ENCODE measurements at regions not wholly inside any gene's neighbourhood (a gene's known extent, or its start where the extent isn't known, plus 50 kb on each side); places are given as distances from the start of the nearest gene placed in this dataset.
"Not testable (repeated sequence)": the region's sequence is repeated elsewhere in the genome, so short reads cannot be mapped to it uniquely, and the experiment has no call there.

DNA sequence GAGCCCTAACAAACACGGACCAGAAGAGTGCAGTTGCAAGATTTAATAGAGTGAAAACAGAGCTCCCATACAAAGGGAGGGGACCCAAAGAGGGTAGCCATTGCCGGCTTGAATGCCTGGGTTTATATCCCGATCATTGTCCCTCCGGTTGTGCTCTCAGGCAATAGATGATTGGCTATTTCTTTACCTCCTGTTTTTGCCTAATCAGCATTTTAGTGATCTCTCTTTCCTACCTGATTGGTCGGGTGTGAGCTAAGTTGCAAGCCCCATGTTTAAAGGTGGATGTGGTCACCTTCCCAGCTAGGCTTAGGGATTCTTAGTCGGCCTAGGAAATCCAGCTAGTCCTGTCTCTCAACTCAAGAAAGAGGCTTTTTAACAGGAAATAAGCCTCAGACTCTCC is 186.9 kb upstream of the TBX22 start:
- H3K4ac ChIP-seq (ENCODE audit: low read depth, low read length); H3K27me3 ChIP-seq (ENCODE audit: insufficient read depth, low read length, poor library complexity); H3K79me1 ChIP-seq (ENCODE audit: low read length); H3K27ac ChIP-seq (ENCODE audit: low read depth, low read length); H3K36me3 ChIP-seq (ENCODE audit: control insufficient read depth, insufficient read depth, low read length); H3K4me1 ChIP-seq (ENCODE audit: control insufficient read depth, low read depth, low read length); H3K9ac ChIP-seq (ENCODE audit: low read length); H2BK120ac ChIP-seq (ENCODE audit: low read depth, low read length); H4K8ac ChIP-seq (ENCODE audit: low read depth, low read length); H3K23ac ChIP-seq (ENCODE audit: low read length); DNase-seq; H3K56ac ChIP-seq (ENCODE audit: low read length); H2BK5ac ChIP-seq (ENCODE audit: low read length); H3K4me3 ChIP-seq (ENCODE audit: low read length); H2BK15ac ChIP-seq (replicated peaks; ENCODE audit: low read depth); H3K79me2 ChIP-seq (ENCODE audit: control insufficient read depth, insufficient read depth, low read length); H4K5ac ChIP-seq (ENCODE audit: low read length); H2AK5ac ChIP-seq (ENCODE audit: low read length); H3K4me2 ChIP-seq (ENCODE audit: low read length); H3K18ac ChIP-seq (ENCODE audit: low read length): not testable (repeated sequence)
- WGBS (ENCODE audit: extremely low coverage, insufficient coverage, low lambda C conversion rate): no CpG with 5 or more reads among the region's 6 CpGs

DNA sequence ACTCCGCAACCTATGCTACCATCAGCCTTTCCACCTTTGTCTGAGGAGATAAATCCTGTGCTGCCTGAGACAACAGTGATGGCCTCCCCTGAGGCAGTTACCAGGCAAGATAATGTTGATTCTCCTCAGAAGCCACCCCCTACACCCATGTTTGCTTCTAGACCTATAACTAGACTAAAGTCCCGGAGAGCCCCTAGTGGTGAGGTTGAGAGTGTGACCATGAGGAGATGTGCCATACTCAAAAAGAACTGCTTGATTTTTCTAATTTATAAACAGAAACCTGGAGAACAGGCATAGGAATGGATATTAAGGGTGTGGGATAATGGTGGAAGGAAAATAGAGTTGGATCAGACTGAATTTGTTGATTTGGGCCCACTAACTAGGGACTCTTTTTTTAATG is 164.4 kb upstream of the TBX22 start:
- H2AK5ac ChIP-seq (ENCODE audit: low read length); H4K5ac ChIP-seq (ENCODE audit: low read length); H3K4me3 ChIP-seq (ENCODE audit: low read length); H3K23ac ChIP-seq (ENCODE audit: low read length); H4K8ac ChIP-seq (ENCODE audit: low read depth, low read length); H3K9ac ChIP-seq (ENCODE audit: low read length); H3K27me3 ChIP-seq (ENCODE audit: insufficient read depth, low read length, poor library complexity); H3K4me2 ChIP-seq (ENCODE audit: low read length); H2BK5ac ChIP-seq (ENCODE audit: low read length); H3K4me1 ChIP-seq (ENCODE audit: control insufficient read depth, low read depth, low read length); H3K79me2 ChIP-seq (ENCODE audit: control insufficient read depth, insufficient read depth, low read length); H3K79me1 ChIP-seq (ENCODE audit: low read length); H3K36me3 ChIP-seq (ENCODE audit: control insufficient read depth, insufficient read depth, low read length); H3K4ac ChIP-seq (ENCODE audit: low read depth, low read length); H3K27ac ChIP-seq (ENCODE audit: low read depth, low read length); H3K18ac ChIP-seq (ENCODE audit: low read length); H2BK15ac ChIP-seq (replicated peaks; ENCODE audit: low read depth); H3K56ac ChIP-seq (ENCODE audit: low read length); H2BK120ac ChIP-seq (ENCODE audit: low read depth, low read length): not testable (repeated sequence)
- WGBS (ENCODE audit: extremely low coverage, insufficient coverage, low lambda C conversion rate): no CpG with 5 or more reads among the region's 2 CpGs
- peak; percentile 14 for DNase-seq

DNA sequence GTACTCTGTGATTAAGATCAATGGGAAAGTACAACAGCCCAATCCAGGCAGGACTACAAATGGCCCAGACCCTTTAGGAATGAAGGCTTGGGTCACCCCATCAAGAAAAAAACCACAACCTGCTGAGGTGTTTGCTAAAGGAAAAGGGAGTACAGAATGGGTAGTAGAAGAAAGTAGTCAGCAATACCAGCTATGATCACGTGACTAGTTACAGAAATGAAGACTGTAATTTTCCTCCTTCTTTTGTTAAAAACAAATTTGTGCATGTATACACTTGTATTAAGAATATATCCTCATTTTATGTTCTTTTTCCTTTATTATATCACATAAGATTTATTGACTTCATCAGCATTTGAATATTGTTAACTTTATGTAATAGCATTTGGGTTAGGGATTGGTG is 160.1 kb upstream of the TBX22 start:
- no peak overlapping the region for H4K5ac ChIP-seq (ENCODE audit: low read length)
- no peaks in the 10 kb centered on the region for H3K79me1 ChIP-seq (ENCODE audit: low read length)
- WGBS (ENCODE audit: extremely low coverage, insufficient coverage, low lambda C conversion rate): no CpG with 5 or more reads among the region's 1 CpG

More for the DNA sequence above, 160.1 kb upstream of the TBX22 start:
- Histone ChIP-seq H2AK5ac (ENCODE audit: low read length) (no peak overlapping the region), H3K9ac (ENCODE audit: low read length) (no peak overlapping the region), H3K56ac (ENCODE audit: low read length) (no peak overlapping the region), H3K4ac (ENCODE audit: low read depth, low read length) (no peak overlapping the region), H3K4me1 (ENCODE audit: control insufficient read depth, low read depth, low read length) (no peaks in the 10 kb centered on the region), H3K27ac (ENCODE audit: low read depth, low read length) (no peak overlapping the region), H3K36me3 (ENCODE audit: control insufficient read depth, insufficient read depth, low read length) (no peaks in the 10 kb centered on the region), H3K27me3 (ENCODE audit: insufficient read depth, low read length, poor library complexity) (no peaks in the 10 kb centered on the region), H3K4me2 (ENCODE audit: low read length) (no peak overlapping the region), H2BK120ac (ENCODE audit: low read depth, low read length) (no peak overlapping the region), H2BK15ac (replicated peaks; ENCODE audit: low read depth) (no peak overlapping the region), H3K79me2 (ENCODE audit: control insufficient read depth, insufficient read depth, low read length) (no peaks in the 10 kb centered on the region), H3K4me3 (ENCODE audit: low read length) (no peak overlapping the region), H3K18ac (ENCODE audit: low read length) (no peak overlapping the region), H2BK5ac (ENCODE audit: low read length) (no peak overlapping the region), H4K8ac (ENCODE audit: low read depth, low read length) (no peak overlapping the region), H3K23ac (ENCODE audit: low read length) (no peak overlapping the region)
- no peak for DNase-seq

Measured in mesendoderm (in vitro differentiated cells).